GM18507 (cell line): ENCODE measurements at regions not wholly inside any gene's neighbourhood (a gene's known extent, or its start where the extent isn't known, plus 50 kb on each side); places are given as distances from the start of the nearest gene placed in this dataset.

Experiments
- DNase-seq: peaks from one replicate; pipeline ENCODE4 v3.0.0; 2011; ENCODE audit warnings: low read depth; ENCODE audit not compliant: insufficient read length; ENCODE audit errors: extremely low spot score
- FAIRE-seq: peaks from 2 replicates; lab custom pipeline; 2011; peaks lifted over from hg19 to GRCh38; lab: Jason Lieb, UNC

DNA sequence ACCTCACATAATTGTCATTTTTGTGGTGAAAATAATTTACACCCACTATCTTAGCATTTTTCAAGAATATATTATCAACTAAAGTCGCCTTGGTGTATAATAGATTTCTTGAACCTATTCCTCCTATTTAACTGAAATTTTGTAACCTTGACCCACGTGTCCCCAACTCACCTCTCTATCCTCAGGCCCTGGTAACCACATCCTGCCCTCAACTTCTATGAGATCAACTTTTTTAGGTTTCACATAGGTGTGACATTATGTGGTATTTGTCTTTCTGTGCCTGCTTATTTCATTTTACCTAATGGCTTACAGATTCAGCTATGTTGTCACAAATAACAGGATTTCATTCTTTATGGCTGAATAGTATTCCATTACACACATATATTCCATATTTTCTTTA lies 73.0 kb upstream of the CNTNAP4 start:
- DNase-seq (no peak), FAIRE-seq (peak; percentile 53)

DNA sequence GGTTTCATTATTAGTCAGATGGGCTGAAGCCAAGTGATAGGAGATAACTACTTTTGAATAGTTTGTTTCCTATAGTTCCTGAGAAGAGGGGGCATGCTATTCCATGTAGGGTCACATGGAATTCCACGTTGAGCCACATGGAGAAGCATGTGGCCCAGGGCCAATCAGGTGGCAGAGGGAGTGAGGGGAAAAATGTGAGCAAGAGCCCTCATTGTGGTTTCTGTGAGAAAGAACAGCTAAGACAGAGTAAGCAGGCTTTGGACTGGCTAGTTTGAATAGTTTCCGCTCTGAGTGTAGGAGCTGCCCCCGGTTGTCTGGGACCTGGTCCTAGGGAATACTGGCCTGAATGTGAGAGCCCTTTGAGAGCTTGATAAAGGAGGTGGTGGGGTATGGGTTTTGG lies 69.9 kb upstream of the CNTNAP4 start:
- no peak for DNase-seq
- no peak for FAIRE-seq

DNA sequence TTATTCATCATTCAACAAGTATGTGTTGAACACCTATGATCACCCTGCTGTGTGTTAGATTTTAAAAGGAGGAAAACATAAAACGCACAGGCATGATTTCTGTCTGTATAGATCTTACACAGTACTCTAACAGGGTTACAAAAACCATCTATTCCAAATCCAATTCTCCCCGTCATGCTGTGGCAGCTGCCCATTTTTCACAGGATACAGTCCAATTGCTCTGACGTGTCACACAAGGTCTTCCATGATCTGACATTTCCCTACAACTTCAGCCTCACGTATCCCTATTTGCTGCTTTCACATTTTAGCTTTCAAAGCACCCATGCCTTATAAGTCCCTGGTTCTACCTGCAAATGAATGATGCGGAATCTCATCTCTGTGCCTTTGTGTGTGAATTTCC lies 67.0 kb upstream of the CNTNAP4 start:
- DNase-seq: no peak
- no peak for FAIRE-seq

DNA sequence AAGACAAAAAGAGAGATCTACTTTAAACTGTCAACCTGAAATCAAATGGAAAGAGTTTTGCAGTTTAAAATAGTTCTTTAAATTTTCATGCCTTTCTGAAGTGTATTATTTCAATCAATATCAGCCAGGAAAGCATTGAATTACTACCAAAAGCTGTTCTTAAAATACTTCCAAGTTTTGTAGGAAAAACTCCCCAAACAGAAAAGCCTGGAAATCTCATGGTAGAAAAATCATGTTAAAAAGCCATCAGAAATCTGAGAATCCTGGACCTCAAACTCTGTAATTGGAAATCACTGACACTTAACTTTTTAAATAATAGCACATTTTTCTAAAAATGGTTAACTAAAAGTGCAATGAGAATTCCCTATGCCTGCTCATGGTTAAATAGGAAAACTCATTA lies 63.3 kb upstream of the CNTNAP4 start:
- no peak for FAIRE-seq
- no peak for DNase-seq

DNA sequence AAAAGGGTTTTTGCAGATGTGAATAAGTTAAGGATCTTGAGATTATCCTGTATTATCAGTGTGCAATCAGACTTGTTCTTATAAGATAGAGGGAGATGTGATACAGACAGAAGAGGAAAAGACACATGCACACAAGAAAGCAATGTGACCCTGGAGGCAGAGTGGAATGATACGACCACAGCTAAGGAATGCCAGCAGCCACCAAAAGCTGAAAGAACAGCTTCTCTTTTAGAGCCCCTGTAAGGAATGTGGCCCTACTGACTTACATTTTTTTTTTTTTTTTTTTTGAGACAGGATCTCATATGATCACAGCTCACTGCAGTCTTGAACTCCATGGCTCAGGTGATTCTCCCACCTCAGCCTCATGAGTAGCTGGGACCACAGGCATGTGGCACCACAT lies 62.3 kb upstream of the CNTNAP4 start:
- FAIRE-seq (no peak), DNase-seq (no peak)

DNA sequence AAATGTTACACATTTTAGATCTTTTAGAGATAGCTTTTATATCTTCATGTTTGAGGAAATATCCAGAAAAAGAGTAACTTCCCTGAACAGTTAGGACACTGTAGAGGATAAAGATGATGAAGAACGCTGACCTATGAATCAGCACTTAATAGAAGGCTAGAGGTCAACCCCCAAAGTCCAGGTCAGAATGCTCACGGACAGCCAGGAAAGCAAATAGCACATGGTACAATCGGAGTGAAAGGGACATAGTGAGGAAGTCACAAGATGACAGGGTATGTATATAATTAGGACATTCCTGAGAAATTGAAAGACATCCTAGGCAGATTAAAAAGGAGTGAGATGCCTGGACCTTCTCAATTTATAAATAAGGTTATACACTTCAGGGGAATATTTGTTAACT lies 55.1 kb upstream of the CNTNAP4 start:
- no peak for DNase-seq
- no peak for FAIRE-seq

DNA sequence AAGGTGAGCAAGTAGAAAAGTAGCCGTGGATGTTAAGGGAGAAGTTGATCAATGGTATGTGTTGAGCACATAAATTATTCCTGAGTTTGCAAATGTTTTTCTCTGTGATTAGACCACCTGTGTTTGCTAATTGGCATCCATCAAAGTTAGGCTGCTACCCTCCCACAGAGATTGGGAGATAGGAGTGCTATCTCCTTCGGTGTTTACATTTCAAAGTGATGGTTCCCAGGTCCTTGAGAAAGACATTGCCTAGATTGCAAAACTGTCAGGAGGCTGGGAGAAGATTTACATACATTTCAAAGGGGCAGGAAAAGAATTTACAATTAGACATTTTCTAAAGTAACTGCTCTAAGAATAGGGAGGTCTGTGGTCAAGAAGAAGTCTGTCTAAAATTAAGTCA lies 54.3 kb upstream of the CNTNAP4 start:
- no peak for FAIRE-seq
- DNase-seq: no peak

DNA sequence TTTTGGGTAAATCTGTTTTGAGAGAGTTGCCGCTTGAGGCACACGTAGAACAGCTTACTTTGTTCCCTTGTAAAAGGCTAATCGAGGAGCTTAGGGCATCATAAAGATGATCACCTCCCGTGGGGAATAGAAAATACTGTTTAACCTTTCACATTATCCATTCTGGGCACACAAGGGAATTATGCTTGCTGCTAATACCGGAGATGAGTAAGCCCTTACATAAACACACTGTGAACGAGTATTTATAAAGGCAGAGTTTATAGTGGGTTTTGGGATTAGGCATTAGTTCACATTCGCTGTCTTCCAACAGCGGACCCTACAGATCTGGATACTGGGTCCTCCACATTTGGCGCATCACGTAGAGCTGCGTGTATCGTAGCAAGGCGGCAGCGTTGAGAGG lies 51.2 kb upstream of the CNTNAP4 start:
- no peak for DNase-seq
- FAIRE-seq: no peak

DNA sequence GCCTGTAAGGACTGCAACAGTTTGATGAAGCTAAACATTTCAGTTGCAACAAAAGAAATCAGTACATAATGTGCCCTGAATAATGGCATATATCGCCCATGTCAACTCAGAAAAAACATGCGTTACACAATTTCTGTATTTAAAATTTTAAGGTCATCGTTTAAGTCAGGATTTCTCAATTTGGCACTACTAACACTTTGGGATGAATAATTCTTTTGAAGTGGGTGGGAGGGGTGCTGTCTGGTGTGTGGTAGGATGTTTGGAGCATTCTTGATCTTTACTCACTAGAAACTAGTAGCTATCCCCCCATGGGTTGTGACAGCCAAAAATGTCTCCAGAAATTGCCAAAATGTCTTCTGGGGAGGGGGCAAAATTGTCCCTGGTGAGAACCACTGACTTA lies 50.7 kb upstream of the CNTNAP4 start:
- no peak for DNase-seq
- no peak for FAIRE-seq
